Breast epithelium (tissue), 4 donors: ENCODE measurements at regions not wholly inside any gene's neighbourhood (a gene's known extent, or its start where the extent isn't known, plus 50 kb on each side); places are given as distances from the start of the nearest gene placed in this dataset.
"Not testable (repeated sequence)": the region's sequence is repeated elsewhere in the genome, so short reads cannot be mapped to it uniquely, and the experiment has no call there.

ENCODE experiments used
- DNase-seq, 2 donors: peaks; one replicate each; pipeline ENCODE4 v3.0.0-alpha.2; 2019; ENCODE audit warnings: low spot score in 2 of 2
- H3K27ac ChIP-seq, 2 donors: fragments of 200-600 bp; sonication (generic) in 1 of 2; one replicate each; pipeline ENCODE4 v1.5.1; 2016 to 2019; ENCODE audit warnings: mild to moderate bottlenecking in 1 of 2
- H3K27me3 ChIP-seq, 2 donors: fragments of 200-600 bp; sonication (generic) in 1 of 2; one replicate each; pipeline versions ENCODE4 v1.5.1 to v1.6.0; 2017 to 2019; ENCODE audit warnings: control low read depth in 1 of 2, mild to moderate bottlenecking in 1 of 2
- H3K36me3 ChIP-seq: fragments of 200-600 bp; one replicate; pipeline ENCODE4 v1.5.1; 2019
- H3K4me1 ChIP-seq, 2 donors: fragments of 200-600 bp; sonication (generic); one replicate each; pipeline ENCODE4 v1.5.1; 2016 to 2019; ENCODE audit warnings: control low read depth in 1 of 2
- H3K4me3 ChIP-seq, 3 donors: fragments of 200-600 bp; sonication (generic); 1 replicate in 2 of 3; 2 replicates in 1 of 3; pipeline ENCODE4 v1.5.1; 2016 to 2019; ENCODE audit warnings: mild to moderate bottlenecking in 3 of 3, moderate library complexity in 2 of 3
- H3K9me3 ChIP-seq, 2 donors: fragments of 200-600 bp; sonication (generic) in 1 of 2; one replicate each; pipeline ENCODE4 v1.5.1; 2016 to 2019; ENCODE audit warnings: control low read depth in 1 of 2
- POLR2A ChIP-seq: fragments of 450-650 bp; IDR thresholded peaks from one replicate; pipeline ENCODE4 v1.6.1; 2016; ENCODE audit warnings: antibody characterized with exemption, mild to moderate bottlenecking, moderate library complexity
- POLR2AphosphoS5 ChIP-seq, 3 donors: sonication (generic); formaldehyde crosslinking; IDR thresholded peaks; one replicate each; pipeline ENCODE4 v1.6.1; 2017; ENCODE audit warnings: antibody characterized with exemption in 3 of 3
- intact Hi-C: fragments of 100-400 bp; cut with DNase I; formaldehyde crosslinking; loops from one replicate; pipeline ENCODE4 v1.15.1; 2023; ENCODE audit warnings: low total_unique reads
- TF ChIP-seq, protein P1 (sequence below), 3 donors: fragments of 450-650 bp; IDR thresholded peaks; one replicate each; pipeline ENCODE4 v1.5.1; 2016 to 2017; ENCODE audit warnings: antibody characterized with exemption in 3 of 3, mild to moderate bottlenecking in 3 of 3, moderate library complexity in 3 of 3

DNA sequence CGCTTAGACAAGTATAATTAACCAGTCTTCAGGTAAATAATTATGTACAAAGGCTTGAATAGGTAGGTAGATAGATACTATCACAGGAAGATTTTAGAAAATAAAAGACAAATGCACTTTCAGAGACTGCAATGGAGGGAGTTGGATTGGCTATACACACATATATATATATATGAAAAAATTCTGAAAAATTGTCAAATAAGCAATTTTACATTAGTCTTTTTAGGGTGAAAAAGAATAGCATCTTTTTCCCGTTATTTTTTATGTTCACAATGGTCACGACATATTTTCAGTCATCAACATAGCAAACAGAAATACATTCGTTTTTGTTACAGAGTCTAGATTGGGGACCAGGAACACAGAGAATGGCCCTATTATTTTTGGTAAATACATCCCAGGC lies 385.9 kb upstream of the ACTRT1 start:
- Histone ChIP-seq H3K36me3 (no peaks in the 10 kb centered on the region), H3K27ac (no peak overlapping the region), H3K27me3 (peaks cover 0 to 5% of the 10 kb centered on the region in 2 donors), H3K4me1 (no peaks in the 10 kb centered on the region), H3K4me3 (no peak overlapping the region), H3K9me3 (no peaks in the 10 kb centered on the region)
- intact Hi-C loops = no loop called here
- no peak for DNase-seq
- no peak for TF ChIP-seq POLR2AphosphoS5 (IDR thresholded peaks at IDR 0.05)
- TF ChIP-seq POLR2A = no peak
- TF ChIP-seq, protein P1, sequence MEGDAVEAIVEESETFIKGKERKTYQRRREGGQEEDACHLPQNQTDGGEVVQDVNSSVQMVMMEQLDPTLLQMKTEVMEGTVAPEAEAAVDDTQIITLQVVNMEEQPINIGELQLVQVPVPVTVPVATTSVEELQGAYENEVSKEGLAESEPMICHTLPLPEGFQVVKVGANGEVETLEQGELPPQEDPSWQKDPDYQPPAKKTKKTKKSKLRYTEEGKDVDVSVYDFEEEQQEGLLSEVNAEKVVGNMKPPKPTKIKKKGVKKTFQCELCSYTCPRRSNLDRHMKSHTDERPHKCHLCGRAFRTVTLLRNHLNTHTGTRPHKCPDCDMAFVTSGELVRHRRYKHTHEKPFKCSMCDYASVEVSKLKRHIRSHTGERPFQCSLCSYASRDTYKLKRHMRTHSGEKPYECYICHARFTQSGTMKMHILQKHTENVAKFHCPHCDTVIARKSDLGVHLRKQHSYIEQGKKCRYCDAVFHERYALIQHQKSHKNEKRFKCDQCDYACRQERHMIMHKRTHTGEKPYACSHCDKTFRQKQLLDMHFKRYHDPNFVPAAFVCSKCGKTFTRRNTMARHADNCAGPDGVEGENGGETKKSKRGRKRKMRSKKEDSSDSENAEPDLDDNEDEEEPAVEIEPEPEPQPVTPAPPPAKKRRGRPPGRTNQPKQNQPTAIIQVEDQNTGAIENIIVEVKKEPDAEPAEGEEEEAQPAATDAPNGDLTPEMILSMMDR (IDR thresholded peaks at IDR 0.05) = no peak

DNA sequence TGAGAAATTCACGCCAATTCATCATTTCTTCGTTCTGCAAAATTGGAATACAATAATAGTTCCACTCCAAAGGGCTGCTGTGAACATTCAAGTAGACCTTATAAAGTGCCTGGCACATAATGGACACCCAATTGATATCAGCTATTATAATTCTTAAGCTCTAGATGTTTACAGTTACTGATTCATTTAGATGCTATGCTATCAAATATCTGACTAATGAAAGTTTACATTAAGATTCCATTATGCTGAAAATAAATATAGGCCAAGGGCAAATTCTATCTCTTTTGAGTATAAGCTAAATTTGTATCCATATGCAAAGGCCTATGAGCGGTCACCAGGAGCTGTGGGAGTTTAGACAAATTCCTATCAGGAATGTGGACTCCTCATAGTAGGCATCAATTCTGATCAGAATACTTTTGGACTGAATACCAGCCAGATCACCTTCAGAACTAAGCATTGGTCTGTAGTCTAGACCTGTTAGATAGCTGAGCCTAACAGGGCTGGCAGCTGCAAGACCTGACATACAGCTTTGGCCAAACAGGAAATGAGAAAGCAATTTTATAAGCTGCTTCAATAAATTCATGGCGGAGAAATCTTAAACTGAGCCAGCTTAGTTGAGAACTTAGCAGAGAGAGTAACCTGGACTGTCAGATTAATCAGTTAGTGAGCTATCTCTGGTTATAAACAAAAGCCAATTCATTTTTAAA lies 384.3 kb upstream of the ACTRT1 start:
- TF ChIP-seq POLR2AphosphoS5 (IDR thresholded peaks at IDR 0.05) (no peak), POLR2A (no peak)
- TF ChIP-seq, protein P1 (IDR thresholded peaks at IDR 0.05) = no peak

DNA sequence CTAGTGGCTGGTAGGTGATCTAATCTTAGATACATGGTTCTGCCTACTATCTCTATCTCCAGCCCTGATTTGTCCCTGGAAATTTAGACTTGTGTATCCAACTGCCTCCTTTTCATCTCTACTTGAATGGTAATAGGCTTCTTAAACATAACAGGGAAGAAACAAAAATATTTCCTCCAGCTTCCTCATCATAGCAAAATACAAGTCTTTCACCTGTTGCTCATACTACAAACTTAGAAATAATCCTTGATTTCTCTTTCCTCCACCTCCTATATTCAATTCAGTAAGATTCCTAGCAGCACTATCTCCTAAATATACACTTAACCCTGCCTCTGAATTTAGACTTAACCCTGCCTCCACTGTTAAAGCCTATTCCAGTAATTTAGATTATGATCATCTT lies 373.3 kb upstream of the ACTRT1 start:
- H3K27me3 ChIP-seq = no peaks in the 10 kb centered on the region
- DNase-seq = no peak
- no peaks in the 10 kb centered on the region for H3K36me3 ChIP-seq
- H3K4me3 ChIP-seq = no peak overlapping the region
- H3K27ac ChIP-seq = no peak overlapping the region
- TF ChIP-seq POLR2A (no peak), POLR2AphosphoS5 (IDR thresholded peaks at IDR 0.05) (no peak)
- TF ChIP-seq, protein P1 (IDR thresholded peaks at IDR 0.05) = no peak
- intact Hi-C loops = no loop called here
- H3K9me3 ChIP-seq = no peaks in the 10 kb centered on the region
- H3K4me1 ChIP-seq = no peaks in the 10 kb centered on the region

More for the DNA sequence above, 384.3 kb upstream of the ACTRT1 start:
- H3K9me3 ChIP-seq = no peaks in the 10 kb centered on the region
- H3K27ac ChIP-seq = no peak overlapping the region
- no peak overlapping the region for H3K4me3 ChIP-seq
- H3K36me3 ChIP-seq = no peaks in the 10 kb centered on the region
- no peak for DNase-seq
- intact Hi-C loops = no loop called here
- H3K27me3 ChIP-seq = peaks cover 0 to 8% of the 10 kb centered on the region in 2 donors
- no peaks in the 10 kb centered on the region for H3K4me1 ChIP-seq

DNA sequence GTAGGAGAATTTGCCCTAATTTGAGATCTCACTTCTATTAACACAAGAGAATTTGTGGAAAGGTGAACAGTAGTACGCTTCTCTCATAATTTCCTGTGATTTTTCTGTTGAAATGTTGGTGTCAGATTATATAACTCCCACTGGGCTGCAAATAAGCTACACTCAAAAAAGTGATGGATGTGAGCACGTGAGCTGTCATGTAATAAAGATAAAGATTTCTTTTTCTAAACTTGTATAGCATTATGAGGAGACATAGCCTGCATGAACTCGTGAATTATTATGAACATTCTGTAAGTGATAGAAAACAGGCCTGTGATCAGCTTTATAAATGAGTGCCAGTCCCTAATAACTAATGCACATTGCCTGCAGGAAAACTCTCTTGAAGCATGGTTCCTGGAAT lies 356.6 kb upstream of the ACTRT1 start:
- no peaks in the 10 kb centered on the region for H3K27me3 ChIP-seq
- intact Hi-C loops = no loop called here

DNA sequence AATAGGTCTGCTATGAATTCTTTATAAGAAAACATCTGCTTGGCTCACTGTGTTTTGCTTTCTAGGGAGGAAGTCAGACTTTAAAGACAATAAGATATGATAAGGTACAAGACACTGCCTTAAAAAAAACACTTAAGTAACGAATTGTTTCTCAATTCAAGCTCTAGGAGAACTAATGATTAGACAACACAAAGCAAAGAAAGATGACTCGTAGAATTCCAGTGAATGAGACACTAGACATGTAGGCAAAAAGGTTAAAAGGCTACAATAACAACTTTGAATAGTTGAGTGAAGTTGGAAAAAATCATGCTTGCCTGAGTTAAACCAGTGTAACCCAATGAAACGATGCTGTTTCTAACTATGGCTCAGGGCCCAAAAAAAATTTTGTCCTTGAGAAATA lies 344.4 kb upstream of the ACTRT1 start:
- DNase-seq = no peak
- Histone ChIP-seq H3K4me1 (no peaks in the 10 kb centered on the region), H3K27ac (no peak overlapping the region), H3K9me3 (no peaks in the 10 kb centered on the region), H3K27me3 (no peaks in the 10 kb centered on the region), H3K4me3 (no peak overlapping the region), H3K36me3 (no peaks in the 10 kb centered on the region)
- TF ChIP-seq POLR2A (no peak), POLR2AphosphoS5 (IDR thresholded peaks at IDR 0.05) (no peak)
- TF ChIP-seq, protein P1 (IDR thresholded peaks at IDR 0.05) = no peak
- intact Hi-C loops = no loop called here

More for the DNA sequence above, 356.6 kb upstream of the ACTRT1 start:
- H3K4me1 ChIP-seq = no peaks in the 10 kb centered on the region
- TF ChIP-seq, protein P1 (IDR thresholded peaks at IDR 0.05) = no peak
- TF ChIP-seq POLR2A = no peak
- no peak for TF ChIP-seq POLR2AphosphoS5 (IDR thresholded peaks at IDR 0.05)
- H3K4me3 ChIP-seq = no peak overlapping the region
- no peaks in the 10 kb centered on the region for H3K36me3 ChIP-seq
- H3K9me3 ChIP-seq = no peaks in the 10 kb centered on the region
- no peak overlapping the region for H3K27ac ChIP-seq
- no peak for DNase-seq

DNA sequence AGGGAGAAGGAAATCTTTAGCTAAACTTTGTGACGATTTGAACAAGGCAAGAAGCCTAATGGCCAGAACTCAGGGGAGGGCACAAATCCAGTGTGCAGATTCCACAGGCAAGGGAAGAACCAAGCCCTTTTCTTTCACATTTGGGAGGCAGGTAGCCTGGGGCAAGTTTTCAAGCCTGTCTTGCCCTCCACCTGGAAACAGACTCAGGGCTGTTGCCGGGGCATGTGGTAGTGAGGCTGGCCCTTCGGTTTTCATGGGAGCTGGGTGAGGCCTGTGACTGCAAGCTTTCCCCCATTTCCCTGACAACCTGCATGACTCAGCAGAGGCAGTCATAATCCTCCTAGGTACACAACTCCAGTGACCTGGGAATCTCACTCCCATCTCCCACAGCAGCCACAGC lies 331.6 kb upstream of the ACTRT1 start:
- H3K27ac ChIP-seq, H3K9me3 ChIP-seq, intact Hi-C loops, DNase-seq, H3K4me1 ChIP-seq, H3K36me3 ChIP-seq, H3K4me3 ChIP-seq, H3K27me3 ChIP-seq: not testable (repeated sequence)
